Activated naive CD8-positive, alpha-beta T cell treated with anti-CD3 and anti-CD28 coated beads for 36 hours (primary cell): ENCODE measurements at regions not wholly inside any gene's neighbourhood (a gene's known extent, or its start where the extent isn't known, plus 50 kb on each side); places are given as distances from the start of the nearest gene placed in this dataset.
A peak's percentile ranks its signal among the peaks of the same experiment; 100 is the strongest.

ENCODE experiments used
- DNase-seq: peaks from one replicate; pipeline ENCODE4 v3.0.0; 2021
- H3K27ac Mint-ChIP-seq: one replicate; pipeline ENCODE4 v1.8.0; 2022; ENCODE audit warnings: mild to moderate bottlenecking, moderate library complexity, mixed read lengths
- H3K27me3 Mint-ChIP-seq: one replicate; pipeline ENCODE4 v1.8.0; 2022; ENCODE audit warnings: mild to moderate bottlenecking, mixed read lengths
- H3K36me3 Mint-ChIP-seq: one replicate; pipeline ENCODE4 v1.8.0; 2021; ENCODE audit warnings: mild to moderate bottlenecking, mixed read lengths
- H3K4me1 Mint-ChIP-seq: one replicate; pipeline ENCODE4 v1.8.0; 2021; ENCODE audit warnings: mixed read lengths
- H3K4me3 Mint-ChIP-seq: one replicate; pipeline ENCODE4 v1.8.0; 2022; ENCODE audit warnings: mild to moderate bottlenecking, moderate library complexity, mixed read lengths
- H3K9me3 Mint-ChIP-seq: one replicate; pipeline ENCODE4 v1.8.0; 2022; ENCODE audit warnings: mixed read lengths

GRCh38 chr3:30198162-30198561 is 408.2 kb upstream of the TGFBR2 start:
- Mint-ChIP-seq H3K36me3 (no peaks in the 10 kb centered on the region), H3K4me3 (no peak overlapping the region), H3K27ac (no peak overlapping the region), H3K27me3 (peaks cover 4% of the 10 kb centered on the region), H3K4me1 (peaks cover 7% of the 10 kb centered on the region), H3K9me3 (no peaks in the 10 kb centered on the region)
- no peak for DNase-seq

GRCh38 chr3:30199096-30199759 is 407.2 kb upstream of the TGFBR2 start:
- peak; percentile 48 for DNase-seq
- Mint-ChIP-seq H3K4me1 (peaks cover 7% of the 10 kb centered on the region), H3K36me3 (no peaks in the 10 kb centered on the region), H3K27ac (no peak overlapping the region), H3K4me3 (no peak overlapping the region), H3K9me3 (no peaks in the 10 kb centered on the region), H3K27me3 (no peaks in the 10 kb centered on the region)

- H3K4me3 Mint-ChIP-seq = no peak overlapping the region
- DNase-seq = no peak
- no peaks in the 10 kb centered on the region for H3K27me3 Mint-ChIP-seq
- H3K27ac Mint-ChIP-seq = no peak overlapping the region
- peaks cover 7% of the 10 kb centered on the region for H3K4me1 Mint-ChIP-seq
- H3K36me3 Mint-ChIP-seq = no peaks in the 10 kb centered on the region
- no peaks in the 10 kb centered on the region for H3K9me3 Mint-ChIP-seq
Observed at GRCh38 chr3:30199855-30200254, 406.5 kb upstream of the TGFBR2 start.

- H3K36me3 Mint-ChIP-seq = no peaks in the 10 kb centered on the region
- H3K9me3 Mint-ChIP-seq = no peaks in the 10 kb centered on the region
- no peak overlapping the region for H3K27ac Mint-ChIP-seq
- DNase-seq = no peak
- no peak overlapping the region for H3K4me3 Mint-ChIP-seq
- peaks cover 15% of the 10 kb centered on the region for H3K4me1 Mint-ChIP-seq
- H3K27me3 Mint-ChIP-seq = no peaks in the 10 kb centered on the region
Observed at GRCh38 chr3:30201715-30202114, 404.7 kb upstream of the TGFBR2 start.

GRCh38 chr3:30203301-30203700 is 403.1 kb upstream of the TGFBR2 start:
- Mint-ChIP-seq H3K36me3 (no peaks in the 10 kb centered on the region), H3K27me3 (no peaks in the 10 kb centered on the region), H3K27ac (no peak overlapping the region), H3K4me1 (peaks cover 16% of the 10 kb centered on the region), H3K4me3 (no peak overlapping the region), H3K9me3 (no peaks in the 10 kb centered on the region)
- DNase-seq = no peak

- no peaks in the 10 kb centered on the region for H3K9me3 Mint-ChIP-seq
- no peak for DNase-seq
- no peak overlapping the region for H3K4me3 Mint-ChIP-seq
- H3K27me3 Mint-ChIP-seq = no peaks in the 10 kb centered on the region
- no peaks in the 10 kb centered on the region for H3K36me3 Mint-ChIP-seq
- H3K27ac Mint-ChIP-seq = no peak overlapping the region
- H3K4me1 Mint-ChIP-seq = peaks cover 10% of the 10 kb centered on the region
Observed at GRCh38 chr3:30204126-30204525, 402.3 kb upstream of the TGFBR2 start.

GRCh38 chr3:30206051-30206450 is 400.4 kb upstream of the TGFBR2 start:
- Mint-ChIP-seq H3K27me3 (no peaks in the 10 kb centered on the region), H3K4me3 (no peak overlapping the region), H3K9me3 (peaks cover 3% of the 10 kb centered on the region), H3K27ac (no peak overlapping the region), H3K4me1 (peaks cover 16% of the 10 kb centered on the region), H3K36me3 (peaks cover 7% of the 10 kb centered on the region)
- no peak for DNase-seq

GRCh38 chr3:30221619-30222018 is 384.8 kb upstream of the TGFBR2 start:
- no peak overlapping the region for H3K27ac Mint-ChIP-seq
- H3K27me3 Mint-ChIP-seq = no peaks in the 10 kb centered on the region
- H3K36me3 Mint-ChIP-seq = peaks cover 7% of the 10 kb centered on the region
- DNase-seq = no peak
- no peak overlapping the region for H3K4me3 Mint-ChIP-seq
- peaks cover 4% of the 10 kb centered on the region for H3K9me3 Mint-ChIP-seq
- H3K4me1 Mint-ChIP-seq = peaks cover 21% of the 10 kb centered on the region

- Mint-ChIP-seq H3K27me3 (no peaks in the 10 kb centered on the region), H3K9me3 (peaks cover 5% of the 10 kb centered on the region), H3K4me1 (peaks cover 24% of the 10 kb centered on the region), H3K27ac (no peak overlapping the region), H3K36me3 (peaks cover 9% of the 10 kb centered on the region), H3K4me3 (no peak overlapping the region)
- no peak for DNase-seq
Observed at GRCh38 chr3:30222441-30222840, 384.0 kb upstream of the TGFBR2 start.

GRCh38 chr3:30225021-30225420 is 381.4 kb upstream of the TGFBR2 start:
- peaks cover 32% of the 10 kb centered on the region for H3K4me1 Mint-ChIP-seq
- no peak overlapping the region for H3K27ac Mint-ChIP-seq
- peaks cover 2% of the 10 kb centered on the region for H3K9me3 Mint-ChIP-seq
- no peak overlapping the region for H3K4me3 Mint-ChIP-seq
- H3K36me3 Mint-ChIP-seq = peaks cover 11% of the 10 kb centered on the region
- DNase-seq = no peak
- H3K27me3 Mint-ChIP-seq = no peaks in the 10 kb centered on the region

- Mint-ChIP-seq H3K9me3 (peaks cover 2% of the 10 kb centered on the region), H3K4me1 (peaks cover 19% of the 10 kb centered on the region), H3K4me3 (no peak overlapping the region), H3K36me3 (peaks cover 11% of the 10 kb centered on the region), H3K27me3 (no peaks in the 10 kb centered on the region), H3K27ac (no peak overlapping the region)
- no peak for DNase-seq
Observed at GRCh38 chr3:30226601-30227151, 379.7 kb upstream of the TGFBR2 start.

- H3K27ac Mint-ChIP-seq = peak overlapping the region; percentile 65
- no peak for DNase-seq
- peaks cover 10% of the 10 kb centered on the region for H3K36me3 Mint-ChIP-seq
- H3K4me3 Mint-ChIP-seq = no peak overlapping the region
- H3K27me3 Mint-ChIP-seq = no peaks in the 10 kb centered on the region
- H3K9me3 Mint-ChIP-seq = peaks cover 2% of the 10 kb centered on the region
- peaks cover 17% of the 10 kb centered on the region for H3K4me1 Mint-ChIP-seq
Observed at GRCh38 chr3:30227571-30228301, 378.7 kb upstream of the TGFBR2 start.

GRCh38 chr3:30228302-30228631 is 378.1 kb upstream of the TGFBR2 start:
- peaks cover 14% of the 10 kb centered on the region for H3K4me1 Mint-ChIP-seq
- no peak overlapping the region for H3K4me3 Mint-ChIP-seq
- no peaks in the 10 kb centered on the region for H3K27me3 Mint-ChIP-seq
- DNase-seq = no peak
- peak overlapping the region; percentile 65 for H3K27ac Mint-ChIP-seq
- H3K36me3 Mint-ChIP-seq = peaks cover 8% of the 10 kb centered on the region
- peaks cover 2% of the 10 kb centered on the region for H3K9me3 Mint-ChIP-seq

GRCh38 chr3:30231277-30232141 is 374.9 kb upstream of the TGFBR2 start:
- peaks cover 2% of the 10 kb centered on the region for H3K9me3 Mint-ChIP-seq
- H3K27ac Mint-ChIP-seq = no peak overlapping the region
- DNase-seq = no peak
- H3K36me3 Mint-ChIP-seq = peaks cover 8% of the 10 kb centered on the region
- peaks cover 11% of the 10 kb centered on the region for H3K4me1 Mint-ChIP-seq
- no peak overlapping the region for H3K4me3 Mint-ChIP-seq
- H3K27me3 Mint-ChIP-seq = no peaks in the 10 kb centered on the region

GRCh38 chr3:30232142-30232541 is 374.3 kb upstream of the TGFBR2 start:
- DNase-seq = no peak
- no peak overlapping the region for H3K4me3 Mint-ChIP-seq

More at GRCh38 chr3:30232142-30232541, 374.3 kb upstream of the TGFBR2 start:
- peaks cover 11% of the 10 kb centered on the region for H3K4me1 Mint-ChIP-seq
- peaks cover 8% of the 10 kb centered on the region for H3K36me3 Mint-ChIP-seq
- no peak overlapping the region for H3K27ac Mint-ChIP-seq
- peaks cover 2% of the 10 kb centered on the region for H3K9me3 Mint-ChIP-seq
- H3K27me3 Mint-ChIP-seq = no peaks in the 10 kb centered on the region
